Activated gamma-delta T cell (primary cell): ENCODE measurements at regions not wholly inside any gene's neighbourhood (a gene's known extent, or its start where the extent isn't known, plus 50 kb on each side); places are given as distances from the start of the nearest gene placed in this dataset.
"Not testable (repeated sequence)": the region's sequence is repeated elsewhere in the genome, so short reads cannot be mapped to it uniquely, and the experiment has no call there.

Experiments used
- DNase-seq: peaks from one replicate; lab custom pipeline; 2025; lab: John Stamatoyannopoulos, UW

GRCh38 chr1:195686764-195687163 lies 921.5 kb downstream of the KCNT2 start:
- no peak for DNase-seq

GRCh38 chr1:195664628-195665027 lies 943.6 kb downstream of the KCNT2 start:
- no peak for DNase-seq

- DNase-seq: no peak
Measured at GRCh38 chr1:195663549-195664280, 944.5 kb downstream of the KCNT2 start.

- no peak for DNase-seq
Measured at GRCh38 chr1:195656780-195657179, 951.5 kb downstream of the KCNT2 start.

- DNase-seq: not testable (repeated sequence)
Measured at GRCh38 chr1:195648875-195649274, 959.4 kb downstream of the KCNT2 start.

- DNase-seq: no peak
Measured at GRCh38 chr1:195637539-195637938, 970.7 kb downstream of the KCNT2 start.

- no peak for DNase-seq
Measured at GRCh38 chr1:195618287-195618686, 990.0 kb downstream of the KCNT2 start.

GRCh38 chr1:195617106-195617505 lies 991.1 kb downstream of the KCNT2 start:
- no peak for DNase-seq

- DNase-seq: no peak
Measured at GRCh38 chr1:195608883-195609282, 999.4 kb downstream of the KCNT2 start.

GRCh38 chr1:195606483-195606882 lies 1001.8 kb downstream of the KCNT2 start:
- no peak for DNase-seq

- no peak for DNase-seq
Measured at GRCh38 chr1:195604287-195604686, 1004.0 kb downstream of the KCNT2 start.

GRCh38 chr1:195597891-195598290 lies 1010.3 kb downstream of the KCNT2 start:
- DNase-seq: no peak

GRCh38 chr1:195594773-195595172 lies 1013.5 kb downstream of the KCNT2 start:
- no peak for DNase-seq

GRCh38 chr1:195594322-195594721 lies 1013.9 kb downstream of the KCNT2 start:
- no peak for DNase-seq

- DNase-seq: no peak
Measured at GRCh38 chr1:195591917-195592672, 1016.1 kb downstream of the KCNT2 start.

GRCh38 chr1:195590649-195591048 lies 1017.6 kb downstream of the KCNT2 start:
- no peak for DNase-seq

GRCh38 chr1:195584870-195585624 lies 1023.2 kb downstream of the KCNT2 start:
- no peak for DNase-seq

- no peak for DNase-seq
Measured at GRCh38 chr1:195580988-195581387, 1027.3 kb downstream of the KCNT2 start.

GRCh38 chr1:195577748-195578147 lies 1030.5 kb downstream of the KCNT2 start:
- no peak for DNase-seq

- no peak for DNase-seq
Measured at GRCh38 chr1:195576641-195577040, 1031.6 kb downstream of the KCNT2 start.

GRCh38 chr1:195574511-195574910 lies 1033.7 kb downstream of the KCNT2 start:
- DNase-seq: no peak

- DNase-seq: no peak
Measured at GRCh38 chr1:195569934-195570333, 1038.3 kb downstream of the KCNT2 start.

GRCh38 chr1:195568389-195568788 lies 1039.9 kb downstream of the KCNT2 start:
- no peak for DNase-seq
